Trophoblast cell (in vitro differentiated cells and primary cell): ENCODE measurements at regions not wholly inside any gene's neighbourhood (a gene's known extent, or its start where the extent isn't known, plus 50 kb on each side); places are given as distances from the start of the nearest gene placed in this dataset.
"Not testable (repeated sequence)": the region's sequence is repeated elsewhere in the genome, so short reads cannot be mapped to it uniquely, and the experiment has no call there.

Source experiments
- DNase-seq, 2 donors: peaks; one replicate each; pipeline ENCODE4 v3.0.0-alpha.2; 2016
- H2AFZ ChIP-seq: 2 replicates; pipeline ENCODE4 v1.6.1; 2013; ENCODE audit warnings: low read length, moderate library complexity, mild to moderate bottlenecking; ENCODE audit not compliant: insufficient read depth, poor library complexity
- H2AK5ac ChIP-seq: 2 replicates; pipeline ENCODE4 v1.6.1; 2013; ENCODE audit warnings: mild to moderate bottlenecking, low read length
- H2BK120ac ChIP-seq: 2 replicates; pipeline ENCODE4 v1.6.1; 2013; ENCODE audit warnings: low read length, mild to moderate bottlenecking, moderate library complexity; ENCODE audit not compliant: insufficient read depth, poor library complexity
- H2BK12ac ChIP-seq: 2 replicates; pipeline ENCODE4 v1.6.1; 2013; ENCODE audit warnings: mild to moderate bottlenecking, low read length, moderate library complexity
- H2BK5ac ChIP-seq: 2 replicates; pipeline ENCODE4 v1.6.1; 2013; ENCODE audit warnings: low read length, low read depth, moderate library complexity, mild to moderate bottlenecking; ENCODE audit not compliant: poor library complexity
- H3K14ac ChIP-seq: 2 replicates; pipeline ENCODE4 v1.6.1; 2013; ENCODE audit warnings: mild to moderate bottlenecking, low read length
- H3K18ac ChIP-seq: 2 replicates; pipeline ENCODE4 v1.6.1; 2013; ENCODE audit warnings: mild to moderate bottlenecking, low read length
- H3K23ac ChIP-seq: 2 replicates; pipeline ENCODE4 v1.6.1; 2013; ENCODE audit warnings: low read length
- H3K27ac ChIP-seq: 2 replicates; pipeline ENCODE4 v1.5.1; 2013; ENCODE audit warnings: low read depth, mild to moderate bottlenecking, inconsistent platforms, low read length, moderate library complexity
- H3K27me3 ChIP-seq: 2 replicates; pipeline ENCODE4 v1.6.1; 2013; ENCODE audit warnings: inconsistent platforms, mild to moderate bottlenecking, low read length, moderate library complexity; ENCODE audit not compliant: insufficient read depth
- H3K36me3 ChIP-seq, 2 experiments: 1 replicate in 1 of 2; 2 replicates in 1 of 2; pipeline ENCODE4 v1.6.1; 2013; ENCODE audit warnings: low read length in 2 of 2, mild to moderate bottlenecking in 2 of 2, moderate library complexity in 1 of 2; ENCODE audit not compliant: insufficient read depth in 2 of 2, control insufficient read depth in 1 of 2
- H3K4ac ChIP-seq: 2 replicates; pipeline ENCODE4 v1.6.1; 2013; ENCODE audit warnings: low read depth, mild to moderate bottlenecking, low read length, moderate library complexity
- H3K4me1 ChIP-seq, 2 experiments: 1 replicate in 1 of 2; 2 replicates in 1 of 2; pipeline ENCODE4 v1.6.1; 2013; ENCODE audit warnings: low read length in 2 of 2, mild to moderate bottlenecking in 2 of 2, moderate library complexity in 1 of 2; ENCODE audit not compliant: insufficient read depth in 2 of 2, control insufficient read depth in 1 of 2
- H3K4me2 ChIP-seq: 2 replicates; pipeline ENCODE4 v1.6.1; 2013; ENCODE audit warnings: inconsistent platforms, mild to moderate bottlenecking, low read length, moderate library complexity
- H3K4me3 ChIP-seq: 2 replicates; pipeline ENCODE4 v1.5.1; 2013; ENCODE audit warnings: mild to moderate bottlenecking, low read depth, low read length, inconsistent platforms
- H3K79me1 ChIP-seq: one replicate; pipeline ENCODE4 v1.6.1; 2013; ENCODE audit warnings: low read length
- H3K79me2 ChIP-seq: 2 replicates; pipeline ENCODE4 v1.6.1; 2013; ENCODE audit warnings: low read length, mild to moderate bottlenecking; ENCODE audit not compliant: control insufficient read depth, insufficient read depth, poor library complexity
- H3K9ac ChIP-seq: 2 replicates; pipeline ENCODE4 v1.6.1; 2013; ENCODE audit warnings: mild to moderate bottlenecking, low read length
- H3K9me3 ChIP-seq: 2 replicates; pipeline ENCODE4 v1.6.1; 2013; ENCODE audit warnings: low read depth, mild to moderate bottlenecking, control low read depth, inconsistent platforms, low read length; ENCODE audit not compliant: insufficient read depth
- H4K12ac ChIP-seq: 2 replicates; pipeline ENCODE4 v1.6.1; 2013; ENCODE audit warnings: low read depth, mild to moderate bottlenecking, low read length, moderate library complexity
- H4K8ac ChIP-seq: 2 replicates; pipeline ENCODE4 v1.6.1; 2013; ENCODE audit warnings: low read depth, mild to moderate bottlenecking, low read length, moderate library complexity
- H4K91ac ChIP-seq: one replicate; pipeline ENCODE4 v1.6.1; 2013; ENCODE audit warnings: low read depth, mild to moderate bottlenecking, low read length, moderate library complexity
- WGBS: extraction: QIAGEN DNeasy Blood & Tissue Kit; methylation state at CpG from one replicate; pipeline ENCODE4 v1.1.7; 2013; ENCODE audit warnings: missing lambda C conversion rate; ENCODE audit not compliant: insufficient read length, insufficient coverage; ENCODE audit errors: extremely low coverage; 5-methylcytosine and 5-hydroxymethylcytosine counted together

GRCh38 chr6:88426005-88426404, 259.9 kb upstream of the CNR1 start:
- Histone ChIP-seq H3K27ac (no peak overlapping the region), H3K4me2 (no peak overlapping the region), H3K18ac (no peak overlapping the region), H4K12ac (no peak overlapping the region), H3K79me1 (no peaks in the 10 kb centered on the region), H2BK5ac (no peak overlapping the region), H2AK5ac (no peak overlapping the region), H3K14ac (no peak overlapping the region), H3K36me3 (no peaks in the 10 kb centered on the region), H3K23ac (no peak overlapping the region), H2BK12ac (no peak overlapping the region), H3K79me2 (no peaks in the 10 kb centered on the region), H2BK120ac (no peak overlapping the region), H4K8ac (no peak overlapping the region), H2AFZ (no peak overlapping the region), H4K91ac (no peak overlapping the region), H3K9ac (no peak overlapping the region), H3K27me3 (no peaks in the 10 kb centered on the region), H3K9me3 (no peaks in the 10 kb centered on the region), H3K4me3 (no peak overlapping the region), H3K4ac (no peak overlapping the region), H3K4me1 (no peaks in the 10 kb centered on the region)
- peak; percentile 20 to 64 for DNase-seq
- WGBS: no CpG with 5 or more reads among the region's 2 CpGs

GRCh38 chr6:88422831-88423230, 256.7 kb upstream of the CNR1 start:
- no peak overlapping the region for H2BK12ac ChIP-seq
- no peak overlapping the region for H3K4me2 ChIP-seq
- no peaks in the 10 kb centered on the region for H3K79me1 ChIP-seq
- no peak overlapping the region for H3K27ac ChIP-seq
- no peaks in the 10 kb centered on the region for H3K27me3 ChIP-seq
- no peak overlapping the region for H3K14ac ChIP-seq
- no peak overlapping the region for H3K18ac ChIP-seq
- no peaks in the 10 kb centered on the region for H3K36me3 ChIP-seq
- H2AK5ac ChIP-seq: no peak overlapping the region
- WGBS: no CpG with 5 or more reads among the region's 8 CpGs
- no peak overlapping the region for H3K23ac ChIP-seq
- no peak overlapping the region for H3K4ac ChIP-seq
- H3K9ac ChIP-seq: no peak overlapping the region
- H3K79me2 ChIP-seq: no peaks in the 10 kb centered on the region
- H2BK120ac ChIP-seq: no peak overlapping the region
- DNase-seq: no peak
- no peak overlapping the region for H4K12ac ChIP-seq
- no peak overlapping the region for H4K8ac ChIP-seq
- no peak overlapping the region for H4K91ac ChIP-seq
- H2AFZ ChIP-seq: no peak overlapping the region
- no peak overlapping the region for H3K4me3 ChIP-seq
- H3K9me3 ChIP-seq: no peaks in the 10 kb centered on the region
- H3K4me1 ChIP-seq: no peaks in the 10 kb centered on the region
- H2BK5ac ChIP-seq: no peak overlapping the region

GRCh38 chr6:88420967-88421488, 254.9 kb upstream of the CNR1 start:
- H3K27me3 ChIP-seq, H3K9me3 ChIP-seq, DNase-seq, H4K8ac ChIP-seq, H3K4me3 ChIP-seq, H3K14ac ChIP-seq, H3K79me1 ChIP-seq, H2AK5ac ChIP-seq, H2AFZ ChIP-seq, H3K9ac ChIP-seq, H3K4me1 ChIP-seq, H4K91ac ChIP-seq, H2BK12ac ChIP-seq, H2BK5ac ChIP-seq, H3K79me2 ChIP-seq, H3K36me3 ChIP-seq, H3K27ac ChIP-seq, H3K18ac ChIP-seq, H3K4me2 ChIP-seq, H2BK120ac ChIP-seq, H3K23ac ChIP-seq, H3K4ac ChIP-seq, H4K12ac ChIP-seq: not testable (repeated sequence)
- no CpG with 5 or more reads among the region's 21 CpGs for WGBS

- H3K27me3 ChIP-seq, H3K27ac ChIP-seq, H4K12ac ChIP-seq, H2BK12ac ChIP-seq, H3K79me2 ChIP-seq, H3K14ac ChIP-seq, DNase-seq, H3K9me3 ChIP-seq, H3K4me2 ChIP-seq, H3K9ac ChIP-seq, H3K18ac ChIP-seq, H2BK120ac ChIP-seq, H4K8ac ChIP-seq, H3K23ac ChIP-seq, H3K36me3 ChIP-seq, H2AFZ ChIP-seq, H3K4me1 ChIP-seq, H3K4ac ChIP-seq, H3K79me1 ChIP-seq, H4K91ac ChIP-seq, H3K4me3 ChIP-seq, H2BK5ac ChIP-seq, H2AK5ac ChIP-seq: not testable (repeated sequence)
- WGBS: no CpG with 5 or more reads among the region's 13 CpGs
Observed at GRCh38 chr6:88418921-88419810, 253.0 kb upstream of the CNR1 start.
